Fibroblast of villous mesenchyme (primary cell): ENCODE measurements at regions not wholly inside any gene's neighbourhood (a gene's known extent, or its start where the extent isn't known, plus 50 kb on each side); places are given as distances from the start of the nearest gene placed in this dataset.
"Not testable (repeated sequence)": the region's sequence is repeated elsewhere in the genome, so short reads cannot be mapped to it uniquely, and the experiment has no call there.

Experiments
- DNase-seq: peaks from one replicate; pipeline ENCODE4 v3.0.0-alpha.2; 2010; ENCODE audit warnings: low read depth
- H3K4me3 ChIP-seq: 2 replicates; pipeline ENCODE4 v1.5.1; 2011; ENCODE audit warnings: low read depth, mild to moderate bottlenecking, low read length
- CTCF ChIP-seq: IDR thresholded peaks from 2 replicates; pipeline ENCODE4 v1.5.1; 2012; ENCODE audit warnings: low read depth, mild to moderate bottlenecking, low read length; ENCODE audit not compliant: insufficient read depth

GRCh38 chr1:29410476-29410875 lies 174.2 kb downstream of the PTPRU start:
- no peak overlapping the region for H3K4me3 ChIP-seq
- TF ChIP-seq CTCF: no peak
- no peak for DNase-seq

GRCh38 chr1:29409616-29410015 lies 173.3 kb downstream of the PTPRU start:
- no peak for DNase-seq
- H3K4me3 ChIP-seq: no peak overlapping the region
- TF ChIP-seq CTCF: no peak

- H3K4me3 ChIP-seq: no peak overlapping the region
- no peak for DNase-seq
- TF ChIP-seq CTCF: no peak
Measured at GRCh38 chr1:29408831-29409605, 172.7 kb downstream of the PTPRU start.

DNA sequence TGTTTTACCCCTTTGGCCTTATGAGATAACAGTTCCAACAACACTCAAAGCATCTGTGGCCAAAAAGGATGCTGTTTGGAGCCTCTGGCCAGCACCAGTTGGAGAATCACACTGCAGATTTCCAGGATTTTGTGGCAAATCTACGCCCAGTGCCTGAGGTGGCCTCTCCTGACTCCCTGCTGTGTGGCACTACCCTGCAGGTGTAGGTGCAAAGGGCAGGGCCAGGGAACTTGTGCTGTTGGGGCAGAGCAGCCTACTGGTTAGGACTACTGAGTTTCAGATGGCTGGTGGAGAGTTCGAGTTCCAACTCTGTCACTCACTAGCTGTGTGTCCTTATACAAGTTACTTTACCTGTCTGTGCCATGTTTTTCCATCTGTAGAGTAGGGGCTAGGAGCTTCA lies 170.5 kb downstream of the PTPRU start:
- no peak for DNase-seq
- no peak overlapping the region for H3K4me3 ChIP-seq
- TF ChIP-seq CTCF: no peak

DNA sequence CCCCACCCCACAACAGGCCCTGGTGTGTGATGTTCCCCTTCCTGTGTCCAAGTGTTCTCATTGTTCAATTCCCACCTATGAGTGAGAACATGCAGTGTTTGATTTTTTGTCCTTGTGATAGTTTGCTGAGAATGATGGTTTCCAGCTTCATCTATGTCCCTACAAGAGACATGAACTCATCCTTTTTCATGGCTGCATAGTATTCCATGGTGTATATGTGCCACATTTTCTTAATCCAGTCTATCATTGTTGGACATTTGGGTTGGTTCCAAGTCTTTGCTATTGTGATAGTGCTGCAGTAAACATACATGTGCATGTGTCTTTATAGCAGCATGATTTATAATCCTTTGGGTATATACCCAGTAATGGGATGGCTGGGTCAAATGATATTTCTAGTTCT lies 163.9 kb downstream of the PTPRU start:
- DNase-seq: not testable (repeated sequence)

GRCh38 chr1:29399465-29399864 lies 163.1 kb downstream of the PTPRU start:
- no peak for DNase-seq
- H3K4me3 ChIP-seq: no peak overlapping the region
- TF ChIP-seq CTCF: no peak

More for the DNA sequence above, 163.9 kb downstream of the PTPRU start:
- not testable (repeated sequence) for H3K4me3 ChIP-seq

DNA sequence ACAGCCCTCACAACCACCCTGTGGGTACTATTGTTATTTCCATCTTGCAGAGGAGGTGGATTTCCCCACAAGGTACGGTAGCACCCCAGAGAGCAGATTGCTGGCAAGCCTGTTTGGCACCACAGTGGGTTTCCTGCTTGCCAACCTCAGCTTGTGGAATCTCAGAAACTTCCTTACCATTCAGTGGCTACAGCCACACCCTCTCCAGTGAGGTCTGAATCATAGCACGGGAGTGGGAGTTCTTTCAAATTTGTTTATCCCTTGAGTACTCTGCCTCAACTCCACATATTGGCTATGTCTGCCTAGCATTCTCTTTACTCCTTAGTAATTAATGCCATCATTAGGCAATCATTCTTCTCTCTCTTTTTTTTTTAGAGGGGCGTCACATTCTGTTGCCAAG lies 162.1 kb downstream of the PTPRU start:
- TF ChIP-seq CTCF: no peak
- no peak overlapping the region for H3K4me3 ChIP-seq
- DNase-seq: no peak
